ENCODE measurements at regions not wholly inside any gene's neighbourhood (a gene's known extent, or its start where the extent isn't known, plus 50 kb on each side); places are given as distances from the start of the nearest gene placed in this dataset.

- TF ChIP-seq CTCF (IDR thresholded peaks at IDR 0.05), result no peak
- Mint-ChIP-seq H3K4me1 (no peaks in the 10 kb centered on the region), H3K4me3 (no peak overlapping the region), H3K27ac (no peak overlapping the region), H3K9me3 (no peaks in the 10 kb centered on the region), H3K36me3 (no peaks in the 10 kb centered on the region), H3K27me3 (ENCODE audit: low read depth in 2 of 2) (peaks cover 4 to 6% of the 10 kb centered on the region in 2 donors)
- Histone ChIP-seq H3K4me3 (ENCODE audit: low read length) (no peak overlapping the region), H3K9me3 (ENCODE audit: control insufficient read depth, insufficient read depth, low read length) (no peaks in the 10 kb centered on the region), H3K27me3 (ENCODE audit: control insufficient read depth, insufficient read depth, low read length) (no peaks in the 10 kb centered on the region), H3K27ac (ENCODE audit: low read length) (no peak overlapping the region), H3K4me1 (ENCODE audit: control insufficient read depth, insufficient read depth, low read length) (no peaks in the 10 kb centered on the region), H3K36me3 (ENCODE audit: control insufficient read depth, insufficient read depth, low read length) (no peaks in the 10 kb centered on the region)
- intact Hi-C loops (cut with micrococcal nuclease), result no loop called here
- no peak for DNase-seq
- no peak for ATAC-seq
Measured at GRCh38 chr1:230012093-230012393, 55.0 kb upstream of the GALNT2 start.

DNA sequence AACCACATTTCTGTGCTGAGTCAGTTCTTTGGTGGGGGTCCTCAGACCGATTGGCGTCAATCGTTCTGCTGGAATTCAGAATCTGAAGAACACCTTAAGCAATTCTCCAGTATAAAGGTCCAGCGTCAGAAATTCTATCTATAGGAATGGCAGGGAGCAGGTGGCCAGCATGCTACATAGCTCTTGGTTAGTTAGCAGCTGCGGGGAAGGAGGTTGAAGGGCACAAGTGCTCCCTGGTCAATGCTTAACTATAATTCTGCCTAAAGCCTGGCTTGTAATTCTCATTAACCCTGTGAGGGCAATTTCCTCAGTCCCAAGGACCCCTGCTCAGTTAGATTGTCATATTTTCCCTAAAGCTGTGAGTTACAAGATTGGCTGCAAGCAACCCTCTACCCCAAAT lies 54.3 kb upstream of the GALNT2 start:
- no peaks in the 10 kb centered on the region for H3K4me1 Mint-ChIP-seq
- DNase-seq, result no peak
- Histone ChIP-seq H3K27ac (ENCODE audit: low read length) (no peak overlapping the region), H3K27me3 (ENCODE audit: control insufficient read depth, insufficient read depth, low read length) (no peaks in the 10 kb centered on the region), H3K9me3 (ENCODE audit: control insufficient read depth, insufficient read depth, low read length) (no peaks in the 10 kb centered on the region), H3K36me3 (ENCODE audit: control insufficient read depth, insufficient read depth, low read length) (no peaks in the 10 kb centered on the region), H3K4me3 (ENCODE audit: low read length) (no peak overlapping the region), H3K4me1 (ENCODE audit: control insufficient read depth, insufficient read depth, low read length) (no peaks in the 10 kb centered on the region)
- peaks cover 4 to 6% of the 10 kb centered on the region in 2 donors for H3K27me3 Mint-ChIP-seq (ENCODE audit: low read depth in 2 of 2)
- intact Hi-C loops (cut with micrococcal nuclease), result no loop called here
- 100% methylated on average over 5 of the region's 5 CpGs for WGBS (ENCODE audit: insufficient coverage)
- H3K27ac Mint-ChIP-seq, result no peak overlapping the region
- no peaks in the 10 kb centered on the region for H3K36me3 Mint-ChIP-seq
- TF ChIP-seq CTCF (IDR thresholded peaks at IDR 0.05), result no peak
- H3K4me3 Mint-ChIP-seq, result no peak overlapping the region
- ATAC-seq, result no peak
- no peaks in the 10 kb centered on the region for H3K9me3 Mint-ChIP-seq

DNA sequence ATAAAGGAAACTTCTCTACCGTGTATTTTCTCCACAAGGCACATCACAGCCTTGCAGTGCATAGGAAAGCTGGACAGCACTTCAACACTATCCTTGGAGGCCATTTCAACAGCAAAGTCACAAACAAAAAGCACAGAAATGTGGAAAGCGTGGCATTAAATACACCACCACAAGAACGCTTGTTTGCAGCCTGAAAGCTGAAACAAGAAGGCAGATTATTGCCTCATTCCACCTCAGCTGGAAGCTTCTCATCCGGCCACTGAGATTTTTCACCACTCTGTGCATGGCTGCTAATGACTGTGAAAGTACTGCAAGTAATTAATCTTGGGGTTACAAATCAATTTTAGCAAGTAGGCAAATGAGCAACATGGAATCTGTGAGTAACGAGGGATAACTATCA lies 50.9 kb upstream of the GALNT2 start:
- no peaks in the 10 kb centered on the region for H3K36me3 ChIP-seq (ENCODE audit: control insufficient read depth, insufficient read depth, low read length)
- DNase-seq (no peak), ATAC-seq (no peak)
- intact Hi-C loops (cut with micrococcal nuclease), result no loop called here
- no peaks in the 10 kb centered on the region for H3K36me3 Mint-ChIP-seq
- peaks cover 4 to 6% of the 10 kb centered on the region in 2 donors for H3K27me3 Mint-ChIP-seq (ENCODE audit: low read depth in 2 of 2)
- no peaks in the 10 kb centered on the region for H3K4me1 Mint-ChIP-seq
- H3K27me3 ChIP-seq (ENCODE audit: control insufficient read depth, insufficient read depth, low read length), result no peaks in the 10 kb centered on the region
- no peak overlapping the region for H3K4me3 Mint-ChIP-seq
- WGBS (ENCODE audit: insufficient coverage), result 92% methylated on average over 5 of the region's 5 CpGs
- no peak for TF ChIP-seq CTCF (IDR thresholded peaks at IDR 0.05)
- no peak overlapping the region for H3K27ac ChIP-seq (ENCODE audit: low read length)
- no peak overlapping the region for H3K4me3 ChIP-seq (ENCODE audit: low read length)
- H3K9me3 ChIP-seq (ENCODE audit: control insufficient read depth, insufficient read depth, low read length), result no peaks in the 10 kb centered on the region
- no peaks in the 10 kb centered on the region for H3K4me1 ChIP-seq (ENCODE audit: control insufficient read depth, insufficient read depth, low read length)
- no peaks in the 10 kb centered on the region for H3K9me3 Mint-ChIP-seq
- H3K27ac Mint-ChIP-seq, result no peak overlapping the region
